CD8-positive, alpha-beta memory T cell (primary cell): ENCODE measurements at regions not wholly inside any gene's neighbourhood (a gene's known extent, or its start where the extent isn't known, plus 50 kb on each side); places are given as distances from the start of the nearest gene placed in this dataset.

ENCODE experiments used
- CTCF ChIA-PET: fragments of 350-600 bp; sonication (Branson Sonifier 250); formaldehyde crosslinking; loops from one replicate; lab custom pipeline; 2021; ENCODE audit warnings: antibody characterized with exemption; lab: Charles Lee
- POLR2A ChIA-PET: fragments of 350-600 bp; sonication (Branson Sonifier 250); formaldehyde crosslinking; loops from one replicate; lab custom pipeline; 2021; ENCODE audit warnings: antibody characterized with exemption; lab: Charles Lee
- DNase-seq, 5 donors: peaks; one replicate each; pipeline versions ENCODE4 v3.0.0 to v3.0.0-alpha.2; 2020 to 2022; ENCODE audit warnings: mixed read lengths in 1 of 5
- H3K27ac ChIP-seq: one replicate; pipeline ENCODE4 v1.7.0; 2013; ENCODE audit warnings: low read depth, mild to moderate bottlenecking, low read length, moderate library complexity
- H3K27me3 ChIP-seq: 2 replicates; pipeline ENCODE4 v1.7.0; 2013; ENCODE audit warnings: low read length, mild to moderate bottlenecking; ENCODE audit not compliant: insufficient read depth, poor library complexity, severe bottlenecking
- H3K36me3 ChIP-seq: 2 replicates; pipeline ENCODE4 v1.7.0; 2013; ENCODE audit warnings: mild to moderate bottlenecking, low read length, moderate library complexity; ENCODE audit not compliant: insufficient read depth
- H3K4me1 ChIP-seq: 2 replicates; pipeline ENCODE4 v1.7.0; 2013; ENCODE audit warnings: mild to moderate bottlenecking, low read length, moderate library complexity; ENCODE audit not compliant: insufficient read depth
- H3K4me3 ChIP-seq: 2 replicates; pipeline ENCODE4 v1.7.0; 2013; ENCODE audit warnings: mild to moderate bottlenecking, low read length
- H3K9me3 ChIP-seq: 2 replicates; pipeline ENCODE4 v1.7.0; 2013; ENCODE audit warnings: mild to moderate bottlenecking, low read length
- H3K27ac Mint-ChIP-seq, 8 donors: one replicate each; pipeline ENCODE4 v1.8.0; 2020 to 2021; ENCODE audit warnings: mixed read lengths in 8 of 8, mild to moderate bottlenecking in 6 of 8, inconsistent platforms in 3 of 8, moderate library complexity in 3 of 8
- H3K27me3 Mint-ChIP-seq, 2 donors: one replicate each; pipeline ENCODE4 v1.8.0; 2020 to 2021; ENCODE audit warnings: mixed read lengths in 2 of 2, mild to moderate bottlenecking in 1 of 2, moderate library complexity in 1 of 2
- H3K36me3 Mint-ChIP-seq, 3 donors: one replicate each; pipeline ENCODE4 v1.8.0; 2020 to 2021; ENCODE audit warnings: mixed read lengths in 3 of 3, inconsistent platforms in 1 of 3, mild to moderate bottlenecking in 1 of 3
- H3K4me1 Mint-ChIP-seq, 3 donors: one replicate each; pipeline ENCODE4 v1.8.0; 2020 to 2021; ENCODE audit warnings: mixed read lengths in 3 of 3, inconsistent platforms in 1 of 3, mild to moderate bottlenecking in 1 of 3
- H3K4me3 Mint-ChIP-seq, 7 donors: one replicate each; pipeline ENCODE4 v1.8.0; 2020 to 2021; ENCODE audit warnings: mixed read lengths in 7 of 7, mild to moderate bottlenecking in 6 of 7, moderate library complexity in 4 of 7, inconsistent platforms in 2 of 7
- H3K9me3 Mint-ChIP-seq, 5 donors: one replicate each; pipeline ENCODE4 v1.8.0; 2020 to 2022; ENCODE audit warnings: mixed read lengths in 5 of 5, mild to moderate bottlenecking in 3 of 5, moderate library complexity in 2 of 5, inconsistent platforms in 1 of 5

DNA sequence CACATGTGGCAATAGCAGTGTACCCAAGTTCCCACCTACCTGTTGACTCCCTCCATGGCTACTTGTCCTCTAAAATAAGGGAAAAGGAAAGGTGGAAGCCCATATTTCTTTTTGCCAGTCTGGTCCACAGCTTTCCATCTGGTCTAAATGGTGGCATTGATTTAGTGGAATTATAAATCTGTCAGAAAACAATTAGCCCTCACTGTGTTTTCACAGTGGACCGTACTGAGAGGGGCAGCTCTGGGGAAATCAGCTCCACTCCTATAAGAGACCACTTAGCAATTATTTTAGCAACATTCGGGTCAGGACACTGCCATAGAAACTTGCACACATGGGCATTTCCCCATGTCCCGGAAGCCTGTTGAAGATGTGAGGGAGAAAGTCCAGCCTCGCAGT lies 653.4 kb upstream of the MARCKS start:
- DNase-seq: no peak
- Histone ChIP-seq H3K27me3 (no peaks in the 10 kb centered on the region), H3K36me3 (no peaks in the 10 kb centered on the region), H3K27ac (no peak overlapping the region), H3K4me1 (no peaks in the 10 kb centered on the region), H3K4me3 (no peak overlapping the region), H3K9me3 (peaks cover 3% of the 10 kb centered on the region)
- Mint-ChIP-seq H3K9me3 (peaks cover 0 to 9% (median 0%) of the 10 kb centered on the region in 5 donors), H3K27me3 (no peaks in the 10 kb centered on the region), H3K4me1 (no peaks in the 10 kb centered on the region), H3K27ac (no peak overlapping the region), H3K4me3 (no peak overlapping the region), H3K36me3 (no peaks in the 10 kb centered on the region)
- POLR2A ChIA-PET: no interaction called here
- CTCF ChIA-PET: no interaction called here

DNA sequence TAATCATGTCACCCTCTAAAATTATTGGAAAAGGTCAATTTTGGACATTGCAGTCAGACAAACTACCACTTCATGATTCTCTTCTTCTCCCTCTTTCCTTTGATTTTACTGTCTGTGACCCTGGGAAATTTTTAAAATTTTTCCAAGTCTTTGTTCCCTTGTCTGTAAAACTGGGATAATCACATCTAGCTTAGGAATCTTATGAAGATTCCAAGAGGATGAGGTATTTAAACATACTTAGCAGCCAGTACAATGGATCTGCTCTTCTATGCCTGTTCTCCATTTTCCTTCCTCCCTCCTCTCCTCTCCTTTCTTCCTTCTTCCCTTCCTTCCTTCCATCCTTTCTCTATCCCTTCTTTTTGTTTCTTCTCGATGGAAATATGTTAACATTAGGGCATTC lies 651.6 kb upstream of the MARCKS start:
- Mint-ChIP-seq H3K27me3 (no peaks in the 10 kb centered on the region), H3K9me3 (peaks cover 0 to 9% (median 0%) of the 10 kb centered on the region in 5 donors), H3K4me3 (peak overlapping the region in 1 of 7 donors; percentile 40), H3K36me3 (no peaks in the 10 kb centered on the region), H3K4me1 (no peaks in the 10 kb centered on the region), H3K27ac (no peak overlapping the region)
- no peak overlapping the region for H3K27ac ChIP-seq
- no peaks in the 10 kb centered on the region for H3K4me1 ChIP-seq
- H3K4me3 ChIP-seq: no peak overlapping the region
- no peaks in the 10 kb centered on the region for H3K9me3 ChIP-seq
- POLR2A ChIA-PET: no interaction called here
- CTCF ChIA-PET: no interaction called here
- H3K27me3 ChIP-seq: no peaks in the 10 kb centered on the region
- no peaks in the 10 kb centered on the region for H3K36me3 ChIP-seq
- no peak for DNase-seq

DNA sequence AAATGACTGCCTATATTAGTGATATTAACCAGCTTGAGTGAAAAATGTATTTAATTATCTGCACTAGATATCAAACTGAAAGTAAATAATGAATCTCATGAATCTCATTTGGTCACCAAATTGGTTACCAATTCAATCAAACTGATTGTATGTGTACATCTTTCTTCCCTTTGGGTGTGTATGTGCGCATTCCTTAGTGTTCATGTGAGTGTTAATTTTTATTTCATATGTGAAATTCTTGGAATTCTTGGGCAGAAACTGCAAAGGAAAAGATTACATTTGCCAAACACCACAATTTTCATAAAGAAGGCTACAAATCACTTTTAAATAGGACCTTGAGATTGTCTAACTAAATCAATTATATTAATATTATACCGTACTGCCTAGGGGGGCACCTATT lies 648.4 kb upstream of the MARCKS start:
- no peaks in the 10 kb centered on the region for H3K27me3 ChIP-seq
- no peaks in the 10 kb centered on the region for H3K36me3 ChIP-seq
- H3K4me1 Mint-ChIP-seq: no peaks in the 10 kb centered on the region
- H3K36me3 Mint-ChIP-seq: no peaks in the 10 kb centered on the region
- H3K9me3 Mint-ChIP-seq: peaks cover 0 to 9% (median 0%) of the 10 kb centered on the region in 5 donors
- no peaks in the 10 kb centered on the region for H3K27me3 Mint-ChIP-seq
- no peak overlapping the region for H3K4me3 ChIP-seq
- H3K27ac ChIP-seq: no peak overlapping the region
- no peaks in the 10 kb centered on the region for H3K9me3 ChIP-seq
- CTCF ChIA-PET: no interaction called here
- DNase-seq: no peak
- no peak overlapping the region for H3K4me3 Mint-ChIP-seq
- no peaks in the 10 kb centered on the region for H3K4me1 ChIP-seq
- POLR2A ChIA-PET: no interaction called here
- H3K27ac Mint-ChIP-seq: no peak overlapping the region

DNA sequence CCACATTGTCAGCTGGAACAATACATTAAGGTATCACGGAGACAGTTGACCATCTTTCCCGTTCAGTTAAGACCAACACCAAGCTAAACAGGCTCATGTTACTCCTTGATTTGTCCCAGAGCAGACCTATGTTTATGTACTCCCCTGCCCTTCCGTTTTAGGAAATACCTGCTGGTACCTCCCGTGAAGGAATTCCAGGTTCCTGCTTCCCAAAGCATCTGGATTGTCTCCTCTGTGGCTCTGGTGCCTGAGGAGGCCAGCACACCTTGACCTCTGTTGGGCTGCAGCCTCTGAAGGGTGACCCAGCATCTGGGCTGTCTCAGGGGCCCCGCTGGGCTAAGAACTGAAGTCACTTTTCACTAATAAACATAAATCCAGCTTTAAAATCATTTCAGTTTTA lies 647.8 kb upstream of the MARCKS start:
- Mint-ChIP-seq H3K4me1 (no peaks in the 10 kb centered on the region), H3K9me3 (peaks cover 0 to 9% (median 0%) of the 10 kb centered on the region in 5 donors), H3K27ac (no peak overlapping the region), H3K4me3 (no peak overlapping the region), H3K36me3 (no peaks in the 10 kb centered on the region), H3K27me3 (no peaks in the 10 kb centered on the region)
- DNase-seq: no peak
- H3K27me3 ChIP-seq: no peaks in the 10 kb centered on the region
- H3K4me3 ChIP-seq: no peak overlapping the region
- no peaks in the 10 kb centered on the region for H3K9me3 ChIP-seq
- CTCF ChIA-PET: no interaction called here
- no peak overlapping the region for H3K27ac ChIP-seq
- no peaks in the 10 kb centered on the region for H3K4me1 ChIP-seq
- H3K36me3 ChIP-seq: no peaks in the 10 kb centered on the region
- POLR2A ChIA-PET: no interaction called here

DNA sequence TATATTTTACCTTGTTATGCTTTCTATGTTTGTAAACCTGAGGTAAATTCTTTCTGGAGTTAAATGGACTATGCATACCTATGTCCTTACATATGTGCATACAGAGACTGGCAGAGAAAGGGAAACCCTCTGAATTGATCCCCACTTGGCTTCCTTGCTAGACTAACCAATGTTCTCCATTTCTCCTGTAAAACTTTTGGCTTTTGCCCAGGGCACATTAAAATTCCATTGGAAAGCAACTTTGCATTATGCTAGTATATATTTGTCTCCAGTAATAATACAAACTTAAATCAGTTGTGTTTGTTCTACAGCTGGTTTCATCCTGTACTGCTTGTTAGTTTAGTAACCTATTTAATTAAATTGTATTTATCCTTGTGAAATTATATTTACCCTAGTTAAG lies 646.0 kb upstream of the MARCKS start:
- H3K27ac ChIP-seq: no peak overlapping the region
- no peak for DNase-seq
- peaks cover 0 to 6% (median 3%) of the 10 kb centered on the region in 5 donors for H3K9me3 Mint-ChIP-seq
- no peaks in the 10 kb centered on the region for H3K36me3 Mint-ChIP-seq
- H3K27me3 ChIP-seq: no peaks in the 10 kb centered on the region
- POLR2A ChIA-PET: no interaction called here
- no peaks in the 10 kb centered on the region for H3K9me3 ChIP-seq
- CTCF ChIA-PET: no interaction called here
- H3K4me3 Mint-ChIP-seq: no peak overlapping the region
- no peaks in the 10 kb centered on the region for H3K36me3 ChIP-seq
- no peak overlapping the region for H3K4me3 ChIP-seq
- no peaks in the 10 kb centered on the region for H3K4me1 Mint-ChIP-seq
- H3K4me1 ChIP-seq: no peaks in the 10 kb centered on the region
- no peak overlapping the region for H3K27ac Mint-ChIP-seq
- no peaks in the 10 kb centered on the region for H3K27me3 Mint-ChIP-seq

DNA sequence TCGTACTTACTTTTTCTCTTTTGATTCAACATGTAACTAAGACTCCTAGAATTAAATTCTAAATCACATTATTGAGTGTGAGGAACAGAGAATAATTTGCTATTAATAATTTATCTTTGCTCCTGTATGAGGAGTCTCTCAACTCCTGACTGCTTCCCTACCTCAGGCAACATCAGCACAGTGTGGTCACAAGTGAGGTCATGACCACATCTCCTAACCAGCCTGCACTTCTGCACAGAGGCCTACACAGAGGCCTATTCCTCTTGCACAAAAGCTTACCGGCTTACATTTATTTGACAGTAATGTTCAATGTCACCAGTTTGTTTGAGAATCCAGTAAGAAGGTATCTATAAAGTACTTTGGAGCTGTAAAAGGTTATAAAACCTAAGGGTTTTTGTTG lies 637.4 kb upstream of the MARCKS start:
- Histone ChIP-seq H3K9me3 (no peaks in the 10 kb centered on the region), H3K27ac (no peak overlapping the region), H3K27me3 (no peaks in the 10 kb centered on the region), H3K36me3 (no peaks in the 10 kb centered on the region), H3K4me1 (no peaks in the 10 kb centered on the region), H3K4me3 (no peak overlapping the region)
- ChIA-PET POLR2A (no interaction called here), CTCF (no interaction called here)
- no peaks in the 10 kb centered on the region for H3K27me3 Mint-ChIP-seq
- no peaks in the 10 kb centered on the region for H3K36me3 Mint-ChIP-seq
- H3K4me3 Mint-ChIP-seq: no peak overlapping the region
- no peak for DNase-seq
- H3K9me3 Mint-ChIP-seq: peaks cover 0 to 5% (median 3%) of the 10 kb centered on the region in 5 donors
- H3K4me1 Mint-ChIP-seq: no peaks in the 10 kb centered on the region
- H3K27ac Mint-ChIP-seq: no peak overlapping the region

DNA sequence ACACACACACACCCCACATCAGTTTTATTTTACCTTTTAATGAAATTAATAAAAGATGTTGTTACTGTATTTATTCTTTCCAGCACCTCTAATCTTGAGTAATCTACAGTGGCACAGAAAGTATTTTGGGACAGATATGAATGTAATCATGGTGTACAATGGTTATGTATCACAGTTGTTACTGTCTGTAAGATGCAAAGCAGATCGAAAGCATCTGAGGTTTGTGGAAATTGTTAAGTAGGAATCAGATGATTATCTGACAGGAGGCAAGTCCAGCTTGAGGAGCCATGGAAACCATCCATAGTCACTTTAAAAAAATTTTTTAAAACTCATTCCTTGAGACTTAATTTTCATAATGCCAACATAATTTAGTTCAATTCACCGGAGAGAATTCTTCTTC lies 636.3 kb upstream of the MARCKS start:
- Mint-ChIP-seq H3K4me3 (no peak overlapping the region), H3K4me1 (no peaks in the 10 kb centered on the region), H3K9me3 (peaks cover 0 to 3% (median 0%) of the 10 kb centered on the region in 5 donors), H3K36me3 (no peaks in the 10 kb centered on the region), H3K27ac (no peak overlapping the region), H3K27me3 (no peaks in the 10 kb centered on the region)
- ChIA-PET POLR2A (no interaction called here), CTCF (no interaction called here)
- no peak overlapping the region for H3K27ac ChIP-seq
- no peaks in the 10 kb centered on the region for H3K4me1 ChIP-seq
- no peaks in the 10 kb centered on the region for H3K36me3 ChIP-seq
- H3K4me3 ChIP-seq: no peak overlapping the region
- no peak for DNase-seq
- H3K9me3 ChIP-seq: no peaks in the 10 kb centered on the region
- no peaks in the 10 kb centered on the region for H3K27me3 ChIP-seq

DNA sequence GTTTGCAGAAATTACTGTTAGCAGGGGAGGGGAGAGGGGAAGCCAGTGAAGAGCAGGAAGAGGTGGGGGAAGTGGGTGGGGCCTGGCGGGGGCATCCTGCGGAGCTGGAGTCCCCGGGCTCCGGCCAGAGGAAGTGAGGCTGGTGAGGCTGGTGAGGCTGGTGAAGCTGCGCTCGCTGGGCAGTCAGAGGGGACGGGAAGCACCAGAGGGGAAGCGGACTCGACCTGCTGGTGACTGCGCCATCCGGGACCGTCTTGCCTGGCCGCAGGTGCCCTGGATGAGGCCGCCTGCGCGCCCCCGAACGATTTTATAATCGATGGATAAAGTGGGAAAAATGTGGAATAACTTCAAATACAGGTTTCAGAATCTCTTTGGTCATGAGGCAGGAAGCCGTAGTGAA lies 635.3 kb upstream of the MARCKS start:
- no peaks in the 10 kb centered on the region for H3K4me1 Mint-ChIP-seq
- H3K27me3 ChIP-seq: no peaks in the 10 kb centered on the region
- peaks cover 0 to 3% (median 0%) of the 10 kb centered on the region in 5 donors for H3K9me3 Mint-ChIP-seq
- no peaks in the 10 kb centered on the region for H3K36me3 ChIP-seq
- no peaks in the 10 kb centered on the region for H3K4me1 ChIP-seq
- DNase-seq: no peak
- ChIA-PET POLR2A (no interaction called here), CTCF (no interaction called here)
- no peak overlapping the region for H3K4me3 Mint-ChIP-seq
- H3K27ac ChIP-seq: no peak overlapping the region
- H3K27me3 Mint-ChIP-seq: no peaks in the 10 kb centered on the region
- no peak overlapping the region for H3K4me3 ChIP-seq
- no peaks in the 10 kb centered on the region for H3K9me3 ChIP-seq
- no peak overlapping the region for H3K27ac Mint-ChIP-seq
- no peaks in the 10 kb centered on the region for H3K36me3 Mint-ChIP-seq

DNA sequence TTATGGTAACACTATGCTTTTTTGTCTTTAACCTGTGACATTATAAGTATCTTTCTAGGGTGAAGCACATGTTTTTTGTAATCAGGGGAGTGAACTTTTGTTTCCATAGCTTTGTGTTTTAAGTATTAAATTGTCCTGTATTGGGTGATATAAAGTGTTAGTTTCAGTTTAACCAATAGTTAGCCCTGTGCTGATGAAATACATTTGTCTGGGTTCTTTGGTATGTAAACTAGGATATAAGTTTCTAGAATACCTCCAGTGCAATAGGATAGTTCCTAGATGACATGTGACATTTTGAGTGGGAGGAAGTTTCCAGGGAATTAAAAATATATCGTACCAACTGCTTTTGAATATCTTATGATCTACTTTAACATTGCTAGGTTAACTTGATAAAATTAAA lies 611.0 kb upstream of the MARCKS start:
- no peaks in the 10 kb centered on the region for H3K36me3 ChIP-seq
- no peaks in the 10 kb centered on the region for H3K27me3 ChIP-seq
- DNase-seq: no peak
- H3K27ac ChIP-seq: no peak overlapping the region
- H3K36me3 Mint-ChIP-seq: no peaks in the 10 kb centered on the region
- no peak overlapping the region for H3K4me3 Mint-ChIP-seq
- peaks cover 0 to 4% (median 2%) of the 10 kb centered on the region in 5 donors for H3K9me3 Mint-ChIP-seq
- H3K27me3 Mint-ChIP-seq: no peaks in the 10 kb centered on the region
- no peaks in the 10 kb centered on the region for H3K9me3 ChIP-seq
- no peak overlapping the region for H3K27ac Mint-ChIP-seq
- H3K4me1 ChIP-seq: no peaks in the 10 kb centered on the region
- CTCF ChIA-PET: no interaction called here
- POLR2A ChIA-PET: no interaction called here
- H3K4me1 Mint-ChIP-seq: no peaks in the 10 kb centered on the region
- no peak overlapping the region for H3K4me3 ChIP-seq
